GM12891 (cell line): ENCODE measurements at regions not wholly inside any gene's neighbourhood (a gene's known extent, or its start where the extent isn't known, plus 50 kb on each side); places are given as distances from the start of the nearest gene placed in this dataset.

Experiments used
- PAX5 ChIP-seq: IDR thresholded peaks from 2 replicates; pipeline ENCODE4 v1.6.1; 2011; ENCODE audit warnings: low read length, moderate library complexity, mild to moderate bottlenecking; ENCODE audit not compliant: insufficient read depth, severe bottlenecking
- POLR2A ChIP-seq: IDR thresholded peaks from 2 replicates; pipeline ENCODE4 v1.6.1; 2011; ENCODE audit warnings: low read depth, low read length, control low read depth
- POLR2AphosphoS5 ChIP-seq: IDR thresholded peaks from 2 replicates; pipeline ENCODE4 v1.6.1; 2011; ENCODE audit warnings: low read depth, low read length, control low read depth
- POU2F2 ChIP-seq: IDR thresholded peaks from 2 replicates; pipeline ENCODE4 v1.6.1; 2011; ENCODE audit warnings: low read depth, mild to moderate bottlenecking, control low read depth, low read length, moderate library complexity
- SPI1 ChIP-seq: IDR thresholded peaks from 2 replicates; pipeline ENCODE4 v1.6.1; 2011; ENCODE audit warnings: low read depth, low read length, control low read depth
- TAF1 ChIP-seq: IDR thresholded peaks from 2 replicates; pipeline ENCODE4 v1.6.1; 2011; ENCODE audit warnings: low read depth, low read length, control low read depth

GRCh38 chr3:117645561-117646242, 936.1 kb downstream of the TUSC7 start:
- TF ChIP-seq POLR2AphosphoS5 (no peak), TAF1 (no peak), POLR2A (no peak), POU2F2 (no peak), SPI1 (no peak), PAX5 (no peak)
